GM23338 (cell line): ENCODE measurements at regions not wholly inside any gene's neighbourhood (a gene's known extent, or its start where the extent isn't known, plus 50 kb on each side); places are given as distances from the start of the nearest gene placed in this dataset.

Source experiments
- ATAC-seq: fragments of 200-7000 bp; cut with Tn5 transposase; 3 replicates; pipeline ENCODE4 v1.9.1; 2020
- DNase-seq: peaks from one replicate; pipeline ENCODE4 v3.0.0-alpha.2; 2015; ENCODE audit warnings: low spot score
- H2AFZ ChIP-seq: fragments of 200-600 bp; sonication (generic); 2 replicates; pipeline ENCODE4 v1.8.0; 2016; ENCODE audit warnings: antibody characterized with exemption, mild to moderate bottlenecking, moderate library complexity
- H3F3A ChIP-seq: fragments of 200-600 bp; sonication (generic); replicated peaks from 2 replicates; pipeline ENCODE4 v1.8.0; 2017; ENCODE audit warnings: antibody characterized with exemption, mixed run types, low read depth
- H3K27ac ChIP-seq: fragments of 200-600 bp; sonication (generic); 2 replicates; pipeline ENCODE4 v1.6.1; 2016; ENCODE audit warnings: low read depth
- H3K27me3 ChIP-seq: fragments of 200-600 bp; sonication (generic); 2 replicates; pipeline ENCODE4 v1.8.0; 2016; ENCODE audit warnings: mild to moderate bottlenecking, mixed run types, moderate library complexity; ENCODE audit not compliant: insufficient read depth
- H3K36me3 ChIP-seq: fragments of 200-600 bp; sonication (generic); 2 replicates; pipeline ENCODE4 v1.8.0; 2016; ENCODE audit warnings: mild to moderate bottlenecking; ENCODE audit not compliant: insufficient read depth
- H3K4me1 ChIP-seq: fragments of 200-600 bp; sonication (generic); 2 replicates; pipeline ENCODE4 v1.8.0; 2016; ENCODE audit warnings: mild to moderate bottlenecking, moderate library complexity; ENCODE audit not compliant: insufficient read depth
- H3K4me2 ChIP-seq: fragments of 200-600 bp; sonication (generic); 2 replicates; pipeline ENCODE4 v1.7.1; 2017; ENCODE audit warnings: mixed run types
- H3K4me3 ChIP-seq: fragments of 200-600 bp; sonication (generic); 2 replicates; pipeline ENCODE4 v1.6.1; 2016; ENCODE audit warnings: mixed run types
- H3K79me2 ChIP-seq: fragments of 200-600 bp; sonication (generic); replicated peaks from 2 replicates; pipeline ENCODE4 v1.8.0; 2017; ENCODE audit warnings: mild to moderate bottlenecking; ENCODE audit not compliant: insufficient read depth
- H3K9me2 ChIP-seq: fragments of 200-600 bp; sonication (generic); 2 replicates; pipeline ENCODE4 v1.8.0; 2017; ENCODE audit not compliant: insufficient read depth
- H4K20me1 ChIP-seq: fragments of 200-600 bp; sonication (generic); replicated peaks from 2 replicates; pipeline ENCODE4 v1.8.0; 2017; ENCODE audit warnings: mild to moderate bottlenecking; ENCODE audit not compliant: insufficient read depth
- H3K27ac Mint-ChIP-seq: 2 replicates; pipeline ENCODE4 v1.8.0; 2020; ENCODE audit warnings: inconsistent platforms, mild to moderate bottlenecking, moderate library complexity, mixed read lengths
- H3K27me3 Mint-ChIP-seq: 3 replicates; pipeline ENCODE4 v1.8.0; 2022; ENCODE audit warnings: low read depth, mild to moderate bottlenecking, moderate library complexity, mixed read lengths, inconsistent platforms; ENCODE audit not compliant: insufficient read depth, poor library complexity
- H3K36me3 Mint-ChIP-seq: 3 replicates; pipeline ENCODE4 v1.8.0; 2021; ENCODE audit warnings: low read depth, mild to moderate bottlenecking, inconsistent platforms, moderate library complexity, mixed read lengths
- H3K4me1 Mint-ChIP-seq: 3 replicates; pipeline ENCODE4 v1.8.0; 2020; ENCODE audit warnings: mild to moderate bottlenecking, inconsistent platforms, mixed read lengths
- H3K4me3 Mint-ChIP-seq: 3 replicates; pipeline ENCODE4 v1.8.0; 2021; ENCODE audit warnings: moderate library complexity, mild to moderate bottlenecking, inconsistent platforms, mixed read lengths
- H3K9me3 Mint-ChIP-seq: 3 replicates; pipeline ENCODE4 v1.8.0; 2020; ENCODE audit warnings: moderate library complexity, mild to moderate bottlenecking, inconsistent platforms, mixed read lengths
- CREB1 ChIP-seq: fragments of 250-450 bp; sonication (Bioruptor Pico); IDR thresholded peaks from 2 replicates; pipeline ENCODE4 v1.5.0; 2020; ENCODE audit warnings: low read depth, mild to moderate bottlenecking, moderate library complexity
- EZH2 ChIP-seq: fragments of 200-600 bp; sonication (generic); IDR thresholded peaks from one replicate; pipeline ENCODE4 v1.8.0; 2017; ENCODE audit warnings: antibody characterized with exemption, mild to moderate bottlenecking, low read depth; ENCODE audit not compliant: unreplicated experiment
- JUNB ChIP-seq: IDR thresholded peaks from one replicate; pipeline ENCODE4 v1.6.1; 2016; ENCODE audit warnings: antibody characterized with exemption; ENCODE audit not compliant: unreplicated experiment
- NANOG ChIP-seq: IDR thresholded peaks from 2 replicates; pipeline ENCODE4 v1.6.1; 2016; ENCODE audit warnings: antibody characterized with exemption, borderline replicate concordance
- STAT1 ChIP-seq: IDR thresholded peaks from one replicate; pipeline ENCODE4 v1.6.1; 2016; ENCODE audit warnings: antibody characterized with exemption; ENCODE audit not compliant: unreplicated experiment
- ZNF114 ChIP-seq: fragments of 250-450 bp; sonication (Bioruptor Pico); IDR thresholded peaks from 2 replicates; pipeline ENCODE4 v1.5.0; 2020; ENCODE audit warnings: mild to moderate bottlenecking, moderate library complexity
- TF ChIP-seq, protein P1 (sequence below), 2 experiments: fragments of 200-600 bp in 1 of 2; sonication (generic) in 1 of 2; conservative IDR thresholded peaks; 2 replicates each; pipeline versions ENCODE4 v1.5.1 to v1.6.1; 2016 to 2017; ENCODE audit warnings: antibody characterized with exemption in 2 of 2, low read depth in 2 of 2, mild to moderate bottlenecking in 2 of 2, moderate library complexity in 1 of 2
- TF ChIP-seq, protein P2 (sequence below): IDR thresholded peaks from one replicate; pipeline ENCODE4 v1.6.1; 2018; ENCODE audit warnings: antibody characterized with exemption; ENCODE audit not compliant: unreplicated experiment
- TF ChIP-seq, protein P3 (sequence below): IDR thresholded peaks from 2 replicates; pipeline ENCODE4 v1.6.1; 2016; ENCODE audit warnings: antibody characterized with exemption

DNA sequence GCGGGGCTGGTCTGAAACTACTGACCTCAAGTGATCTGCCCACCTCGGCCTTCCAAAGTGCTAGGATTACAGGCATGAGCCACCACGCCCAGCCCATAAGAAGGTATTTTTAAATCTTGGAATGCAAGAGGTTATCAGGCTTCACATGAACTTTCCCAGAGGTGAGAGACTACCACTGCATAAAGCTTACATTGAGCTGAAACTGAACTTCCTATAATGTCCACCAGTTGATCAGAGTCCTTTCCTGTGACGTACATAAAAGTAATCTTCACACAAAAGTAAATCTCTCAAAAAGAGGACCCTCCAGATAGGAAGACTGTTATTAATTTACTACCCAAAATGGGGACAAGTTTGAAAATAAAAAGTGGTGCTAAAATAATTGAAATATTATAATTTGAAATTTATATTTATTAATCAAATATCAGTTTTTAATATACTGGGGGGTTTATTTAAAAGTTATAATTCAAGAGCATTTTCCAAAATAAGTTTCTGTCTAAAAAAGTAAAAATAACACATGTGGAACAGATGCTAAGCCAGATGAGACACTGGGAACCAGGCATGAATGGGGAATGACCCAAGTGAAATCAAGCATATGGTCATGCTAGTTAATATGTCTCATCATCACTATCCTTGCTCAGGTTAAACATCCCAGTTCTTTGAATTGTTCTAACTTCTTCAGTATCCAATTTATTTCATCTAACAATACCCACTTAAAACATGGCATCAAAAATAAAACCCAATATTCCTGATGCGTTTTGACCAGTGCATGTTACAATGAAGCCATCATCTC, 269.9 kb upstream of the UBE2E2 start:
- Histone ChIP-seq H4K20me1 (no peaks in the 10 kb centered on the region), H3K27me3 (no peaks in the 10 kb centered on the region), H3F3A (no peaks in the 10 kb centered on the region), H2AFZ (no peak overlapping the region), H3K36me3 (no peaks in the 10 kb centered on the region), H3K9me2 (no peaks in the 10 kb centered on the region), H3K27ac (no peak overlapping the region), H3K79me2 (no peaks in the 10 kb centered on the region), H3K4me3 (no peak overlapping the region), H3K4me2 (no peak overlapping the region), H3K4me1 (no peaks in the 10 kb centered on the region)
- TF ChIP-seq, protein P1, sequence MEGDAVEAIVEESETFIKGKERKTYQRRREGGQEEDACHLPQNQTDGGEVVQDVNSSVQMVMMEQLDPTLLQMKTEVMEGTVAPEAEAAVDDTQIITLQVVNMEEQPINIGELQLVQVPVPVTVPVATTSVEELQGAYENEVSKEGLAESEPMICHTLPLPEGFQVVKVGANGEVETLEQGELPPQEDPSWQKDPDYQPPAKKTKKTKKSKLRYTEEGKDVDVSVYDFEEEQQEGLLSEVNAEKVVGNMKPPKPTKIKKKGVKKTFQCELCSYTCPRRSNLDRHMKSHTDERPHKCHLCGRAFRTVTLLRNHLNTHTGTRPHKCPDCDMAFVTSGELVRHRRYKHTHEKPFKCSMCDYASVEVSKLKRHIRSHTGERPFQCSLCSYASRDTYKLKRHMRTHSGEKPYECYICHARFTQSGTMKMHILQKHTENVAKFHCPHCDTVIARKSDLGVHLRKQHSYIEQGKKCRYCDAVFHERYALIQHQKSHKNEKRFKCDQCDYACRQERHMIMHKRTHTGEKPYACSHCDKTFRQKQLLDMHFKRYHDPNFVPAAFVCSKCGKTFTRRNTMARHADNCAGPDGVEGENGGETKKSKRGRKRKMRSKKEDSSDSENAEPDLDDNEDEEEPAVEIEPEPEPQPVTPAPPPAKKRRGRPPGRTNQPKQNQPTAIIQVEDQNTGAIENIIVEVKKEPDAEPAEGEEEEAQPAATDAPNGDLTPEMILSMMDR (conservative IDR thresholded peaks at IDR 0.05; ENCODE audit: low read depth in 2 of 2) = peak in 1 of 2 experiments; percentile 18; a peak in 1 of 4 replicates
- TF ChIP-seq ZNF114 (CRISPR knock-in tag) = no peak
- Mint-ChIP-seq H3K27ac (no peak overlapping the region), H3K4me1 (no peaks in the 10 kb centered on the region), H3K9me3 (no peaks in the 10 kb centered on the region), H3K27me3 (no peaks in the 10 kb centered on the region), H3K4me3 (no peak overlapping the region), H3K36me3 (no peaks in the 10 kb centered on the region)
- peak; percentile 21 for DNase-seq
- no peak for ATAC-seq

DNA sequence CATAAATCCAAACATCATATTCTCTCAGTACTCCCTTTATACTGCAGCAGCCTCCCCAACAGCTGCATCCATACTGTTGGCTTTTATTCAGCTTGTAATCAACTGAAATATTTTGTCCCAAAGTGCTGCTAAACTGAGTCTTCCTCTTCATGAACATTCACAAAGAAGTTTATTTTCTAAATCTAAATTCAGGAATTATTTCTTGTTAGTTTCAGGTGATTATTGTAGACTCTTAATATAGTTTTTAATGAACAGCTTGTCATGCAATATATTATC, 269.3 kb upstream of the UBE2E2 start:
- H3K4me2 ChIP-seq = no peak overlapping the region
- H3K4me1 ChIP-seq = no peaks in the 10 kb centered on the region
- ATAC-seq = no peak
- H2AFZ ChIP-seq = no peak overlapping the region
- H3K79me2 ChIP-seq = no peaks in the 10 kb centered on the region
- H3K4me3 ChIP-seq = no peak overlapping the region
- Mint-ChIP-seq H3K36me3 (no peaks in the 10 kb centered on the region), H3K4me3 (no peak overlapping the region), H3K27me3 (no peaks in the 10 kb centered on the region), H3K4me1 (no peaks in the 10 kb centered on the region), H3K27ac (no peak overlapping the region), H3K9me3 (no peaks in the 10 kb centered on the region)
- H3K27ac ChIP-seq = no peak overlapping the region
- H3K9me2 ChIP-seq = no peaks in the 10 kb centered on the region
- no peaks in the 10 kb centered on the region for H3K27me3 ChIP-seq
- no peak for DNase-seq
- no peaks in the 10 kb centered on the region for H3K36me3 ChIP-seq
- no peaks in the 10 kb centered on the region for H3F3A ChIP-seq
- no peaks in the 10 kb centered on the region for H4K20me1 ChIP-seq
- TF ChIP-seq STAT1 (no peak), CREB1 (no peak), EZH2 (no peak), JUNB (no peak), NANOG (no peak)
- TF ChIP-seq, protein P2, sequence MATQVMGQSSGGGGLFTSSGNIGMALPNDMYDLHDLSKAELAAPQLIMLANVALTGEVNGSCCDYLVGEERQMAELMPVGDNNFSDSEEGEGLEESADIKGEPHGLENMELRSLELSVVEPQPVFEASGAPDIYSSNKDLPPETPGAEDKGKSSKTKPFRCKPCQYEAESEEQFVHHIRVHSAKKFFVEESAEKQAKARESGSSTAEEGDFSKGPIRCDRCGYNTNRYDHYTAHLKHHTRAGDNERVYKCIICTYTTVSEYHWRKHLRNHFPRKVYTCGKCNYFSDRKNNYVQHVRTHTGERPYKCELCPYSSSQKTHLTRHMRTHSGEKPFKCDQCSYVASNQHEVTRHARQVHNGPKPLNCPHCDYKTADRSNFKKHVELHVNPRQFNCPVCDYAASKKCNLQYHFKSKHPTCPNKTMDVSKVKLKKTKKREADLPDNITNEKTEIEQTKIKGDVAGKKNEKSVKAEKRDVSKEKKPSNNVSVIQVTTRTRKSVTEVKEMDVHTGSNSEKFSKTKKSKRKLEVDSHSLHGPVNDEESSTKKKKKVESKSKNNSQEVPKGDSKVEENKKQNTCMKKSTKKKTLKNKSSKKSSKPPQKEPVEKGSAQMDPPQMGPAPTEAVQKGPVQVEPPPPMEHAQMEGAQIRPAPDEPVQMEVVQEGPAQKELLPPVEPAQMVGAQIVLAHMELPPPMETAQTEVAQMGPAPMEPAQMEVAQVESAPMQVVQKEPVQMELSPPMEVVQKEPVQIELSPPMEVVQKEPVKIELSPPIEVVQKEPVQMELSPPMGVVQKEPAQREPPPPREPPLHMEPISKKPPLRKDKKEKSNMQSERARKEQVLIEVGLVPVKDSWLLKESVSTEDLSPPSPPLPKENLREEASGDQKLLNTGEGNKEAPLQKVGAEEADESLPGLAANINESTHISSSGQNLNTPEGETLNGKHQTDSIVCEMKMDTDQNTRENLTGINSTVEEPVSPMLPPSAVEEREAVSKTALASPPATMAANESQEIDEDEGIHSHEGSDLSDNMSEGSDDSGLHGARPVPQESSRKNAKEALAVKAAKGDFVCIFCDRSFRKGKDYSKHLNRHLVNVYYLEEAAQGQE = no peak
- TF ChIP-seq, protein P3, sequence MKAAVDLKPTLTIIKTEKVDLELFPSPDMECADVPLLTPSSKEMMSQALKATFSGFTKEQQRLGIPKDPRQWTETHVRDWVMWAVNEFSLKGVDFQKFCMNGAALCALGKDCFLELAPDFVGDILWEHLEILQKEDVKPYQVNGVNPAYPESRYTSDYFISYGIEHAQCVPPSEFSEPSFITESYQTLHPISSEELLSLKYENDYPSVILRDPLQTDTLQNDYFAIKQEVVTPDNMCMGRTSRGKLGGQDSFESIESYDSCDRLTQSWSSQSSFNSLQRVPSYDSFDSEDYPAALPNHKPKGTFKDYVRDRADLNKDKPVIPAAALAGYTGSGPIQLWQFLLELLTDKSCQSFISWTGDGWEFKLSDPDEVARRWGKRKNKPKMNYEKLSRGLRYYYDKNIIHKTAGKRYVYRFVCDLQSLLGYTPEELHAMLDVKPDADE = no peak
